HG03097 (cell line): ENCODE measurements at regions not wholly inside any gene's neighbourhood (a gene's known extent, or its start where the extent isn't known, plus 50 kb on each side); places are given as distances from the start of the nearest gene placed in this dataset.
"Not testable (repeated sequence)": the region's sequence is repeated elsewhere in the genome, so short reads cannot be mapped to it uniquely, and the experiment has no call there.

Experiments
- ATAC-seq: cut with Tn5 transposase; IDR thresholded peaks from one replicate; pipeline ENCODE4 v1.9.1; 2021; ENCODE audit not compliant: unreplicated experiment, low FRiP score

DNA sequence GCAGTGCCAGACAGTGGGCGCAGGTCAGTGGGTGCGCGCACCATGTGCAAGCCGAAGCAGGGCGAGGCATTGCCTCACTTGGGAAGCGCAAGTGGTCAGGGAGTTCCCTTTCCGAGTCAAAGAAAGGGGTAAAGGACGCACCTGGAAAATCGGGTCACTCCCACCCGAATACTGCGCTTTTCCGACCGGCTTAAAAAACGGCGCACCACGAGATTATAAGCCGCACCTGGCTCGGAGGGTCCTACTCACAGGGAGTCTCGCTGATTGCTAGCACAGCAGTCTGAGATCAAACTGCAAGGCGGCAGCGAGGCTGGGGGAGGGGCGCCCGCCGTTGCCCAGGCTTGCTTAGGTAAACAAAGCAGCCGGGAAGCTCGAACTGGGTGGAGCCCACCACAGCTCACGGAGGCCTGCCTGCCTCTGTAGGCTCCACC, 77.9 kb downstream of the NR4A2 start:
- ATAC-seq: not testable (repeated sequence)

DNA sequence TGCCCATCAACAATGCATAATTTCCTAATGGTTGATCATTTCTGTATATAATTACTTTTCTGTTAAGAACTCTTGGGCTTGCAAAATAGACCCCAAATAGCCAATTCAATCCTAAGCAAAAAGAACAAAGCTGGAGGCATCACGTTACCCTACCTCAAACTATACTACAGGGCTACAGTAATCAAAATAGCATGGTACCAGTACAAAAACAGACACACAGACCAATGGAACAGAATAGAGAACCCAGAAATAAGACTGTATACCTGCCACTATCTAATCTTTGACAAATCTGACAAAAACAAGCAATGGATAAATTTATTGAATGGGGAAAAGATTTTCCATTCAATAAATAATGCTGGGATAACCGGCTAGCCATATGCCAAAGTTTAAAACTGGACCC, 78.8 kb downstream of the NR4A2 start:
- no peak for ATAC-seq

DNA sequence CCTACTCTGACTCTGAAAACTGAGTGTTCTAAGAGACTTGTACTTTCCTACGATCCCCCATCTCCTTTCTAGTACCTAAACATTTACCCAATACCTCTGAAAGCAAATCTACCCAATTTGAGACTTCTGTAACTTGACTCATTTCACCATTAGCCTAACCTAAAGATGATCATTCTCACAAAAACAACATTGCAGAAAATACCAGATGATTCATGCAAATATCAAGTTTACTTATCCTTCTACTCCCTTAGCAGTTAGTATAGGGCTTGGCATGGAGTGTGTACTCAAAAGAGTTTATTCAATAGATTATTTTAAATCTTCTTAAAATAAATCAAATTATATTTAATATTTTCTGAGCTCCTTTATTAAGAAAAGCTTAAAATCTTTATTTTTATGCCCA, 89.6 kb downstream of the NR4A2 start:
- no peak for ATAC-seq

DNA sequence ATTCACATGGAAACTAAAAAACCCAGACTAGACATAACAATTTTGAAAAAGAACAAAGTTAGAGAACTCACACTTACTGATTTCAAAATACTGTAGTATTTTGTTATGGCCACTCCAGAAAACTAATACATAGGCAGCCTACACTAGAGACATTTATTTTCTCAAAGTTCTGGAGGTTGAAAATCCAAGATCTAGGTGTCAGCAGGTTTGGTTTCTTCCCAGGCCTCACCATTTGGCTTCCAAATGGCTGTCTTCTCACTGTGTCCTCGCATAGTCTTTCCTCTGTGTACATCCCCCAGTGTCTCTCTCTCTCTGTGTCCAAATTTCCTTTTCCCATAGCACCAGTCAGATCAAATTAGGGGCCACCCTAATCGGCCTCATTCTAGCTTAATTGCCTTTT, 95.0 kb downstream of the NR4A2 start:
- ATAC-seq: no peak

DNA sequence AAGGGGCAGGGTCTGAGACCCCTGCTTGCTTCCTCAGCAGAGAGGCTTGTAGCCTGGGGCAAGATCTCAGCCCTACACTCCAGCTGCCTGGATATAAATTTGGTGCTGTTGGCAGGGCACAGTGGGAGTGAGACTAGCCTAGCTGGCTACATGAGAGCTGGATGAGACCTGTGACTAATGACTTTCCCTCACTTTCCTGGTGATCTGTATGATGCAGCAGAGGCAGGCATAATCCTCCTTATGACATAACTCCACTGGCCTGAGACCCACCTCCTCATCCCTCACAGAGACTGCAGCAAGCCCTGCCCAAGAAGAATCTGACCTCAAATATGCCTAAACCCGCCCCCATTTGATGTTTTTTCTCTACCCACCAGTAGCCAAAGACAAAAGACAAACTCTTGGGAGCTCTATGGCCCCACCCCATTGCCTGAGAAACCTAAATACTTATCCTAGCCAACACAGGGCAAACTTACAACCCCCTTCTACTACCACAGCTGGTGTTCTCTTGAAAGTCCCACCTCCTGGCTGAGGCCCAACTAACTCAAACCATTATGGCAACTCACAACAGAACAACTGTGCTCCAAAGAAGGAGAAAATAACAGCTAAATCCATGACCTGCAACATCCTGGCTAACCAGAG, 102.7 kb downstream of the NR4A2 start:
- ATAC-seq: no peak

DNA sequence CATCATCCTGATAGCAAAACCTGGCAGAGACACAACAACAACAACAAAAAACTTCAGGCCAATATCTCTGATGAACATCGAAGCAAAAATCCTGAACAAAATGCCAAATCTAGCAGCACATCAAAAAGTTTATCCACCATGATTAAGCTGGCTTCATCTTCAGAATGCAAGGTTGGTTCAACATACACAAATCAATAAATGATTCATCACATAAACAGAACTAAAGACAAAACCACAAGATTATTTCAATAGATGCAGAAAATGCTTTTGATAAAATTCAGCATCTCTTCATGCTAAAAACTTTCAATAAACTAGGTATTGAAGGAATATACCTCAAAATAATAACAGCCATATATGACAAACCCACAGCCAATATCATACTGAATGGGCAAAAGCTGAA, 109.2 kb downstream of the NR4A2 start:
- ATAC-seq: not testable (repeated sequence)

DNA sequence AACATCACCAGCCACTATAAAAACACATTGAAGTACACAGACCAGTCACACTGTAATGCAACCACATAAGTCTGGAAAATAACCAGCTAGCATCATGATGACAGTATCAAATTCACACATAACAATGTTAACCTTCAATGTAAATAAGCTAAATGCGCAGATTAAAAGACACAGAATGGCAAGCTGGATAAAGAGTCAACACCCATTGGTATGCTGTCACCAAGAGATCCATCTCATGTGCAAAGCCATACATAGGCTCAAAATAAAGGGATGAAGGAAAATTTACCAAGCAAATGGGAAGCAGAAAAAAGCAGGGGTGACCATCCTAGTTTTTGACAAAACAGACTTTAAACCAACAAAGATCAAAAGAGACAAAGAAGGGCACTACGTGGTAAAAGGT, 110.8 kb downstream of the NR4A2 start:
- ATAC-seq: no peak

DNA sequence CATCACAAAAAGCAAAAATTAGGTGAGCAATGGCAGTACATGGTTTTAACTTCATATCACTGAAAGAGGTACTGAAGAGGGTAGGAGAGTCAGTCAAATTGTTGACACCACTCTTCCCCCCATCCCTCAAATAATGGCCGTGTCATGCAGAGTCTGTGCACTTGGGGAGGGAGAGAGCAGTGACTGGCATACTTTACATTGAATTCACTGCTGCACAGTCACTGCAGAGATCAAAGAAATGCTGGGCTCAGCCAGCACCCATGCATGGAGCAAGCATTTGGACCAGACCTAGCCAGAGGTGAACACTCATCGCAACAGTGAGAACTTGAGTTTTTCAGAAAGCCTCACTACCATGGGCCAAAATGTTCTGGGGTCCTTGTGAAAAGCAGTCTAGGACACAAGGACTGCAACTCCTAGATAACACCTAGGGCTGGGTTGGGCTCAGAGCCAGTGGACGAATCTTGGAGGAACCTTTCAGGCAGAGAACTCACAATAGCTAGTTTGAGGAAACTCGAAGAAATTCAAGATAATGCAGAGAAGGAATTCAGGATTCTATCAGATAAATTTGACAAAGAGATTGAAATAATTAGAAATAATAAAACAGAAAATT, 112.9 kb downstream of the NR4A2 start:
- ATAC-seq: no peak

DNA sequence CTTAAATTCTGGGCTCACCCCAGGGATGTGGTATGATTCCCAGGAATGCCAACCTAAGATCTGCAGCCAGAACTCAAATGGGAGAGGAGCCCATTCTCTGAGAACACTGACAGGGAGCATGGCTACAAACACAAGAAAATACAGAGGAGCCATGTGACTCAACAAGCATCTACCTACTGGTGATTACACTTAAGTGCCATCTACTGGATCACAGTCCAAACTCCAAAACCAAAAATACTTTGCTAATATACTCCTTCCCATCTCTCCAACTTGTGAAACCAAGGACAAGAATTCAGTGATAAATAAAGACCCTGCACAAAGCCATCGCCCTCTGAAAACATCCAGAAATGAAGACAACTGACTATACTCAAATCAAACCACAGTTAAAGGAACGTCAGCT, 116.9 kb downstream of the NR4A2 start:
- ATAC-seq: no peak

DNA sequence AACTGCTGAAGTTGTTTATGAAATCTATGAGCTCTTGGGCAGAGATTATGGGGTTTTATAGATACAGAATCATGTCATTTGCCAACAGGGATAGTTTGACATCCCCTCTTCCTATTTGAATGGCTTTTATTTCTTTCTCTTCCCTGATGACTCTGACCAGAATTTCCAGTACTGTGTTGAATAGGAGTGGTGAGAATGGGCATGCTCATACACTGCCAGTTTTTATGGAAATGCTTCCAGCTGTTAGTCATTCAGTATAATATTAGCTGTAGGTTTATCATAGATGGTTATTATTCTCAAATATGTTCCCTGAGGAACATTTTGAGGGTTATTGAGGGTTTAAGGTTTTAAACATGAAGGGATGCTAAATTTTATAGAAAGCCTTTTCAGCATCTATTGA, 121.2 kb downstream of the NR4A2 start:
- ATAC-seq: no peak

DNA sequence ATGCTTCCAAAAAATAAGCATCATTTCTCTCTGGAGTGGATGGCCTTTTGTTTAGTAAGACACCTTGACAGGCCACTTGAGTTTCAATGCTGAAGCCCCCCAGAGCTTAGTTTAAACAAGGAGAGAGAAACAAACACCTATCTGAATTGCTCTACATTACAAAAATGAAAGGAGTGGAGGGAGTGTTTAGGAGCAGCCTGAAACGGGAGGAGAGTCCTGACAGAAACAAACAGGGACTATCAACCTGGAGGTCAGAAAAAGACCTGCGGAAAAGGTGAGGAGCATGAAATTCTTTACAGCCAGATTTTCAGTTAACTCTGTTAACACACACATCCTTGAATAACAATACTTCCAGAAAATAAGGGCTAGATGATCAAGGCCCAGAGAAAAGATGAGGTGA, 126.2 kb downstream of the NR4A2 start:
- ATAC-seq: no peak

DNA sequence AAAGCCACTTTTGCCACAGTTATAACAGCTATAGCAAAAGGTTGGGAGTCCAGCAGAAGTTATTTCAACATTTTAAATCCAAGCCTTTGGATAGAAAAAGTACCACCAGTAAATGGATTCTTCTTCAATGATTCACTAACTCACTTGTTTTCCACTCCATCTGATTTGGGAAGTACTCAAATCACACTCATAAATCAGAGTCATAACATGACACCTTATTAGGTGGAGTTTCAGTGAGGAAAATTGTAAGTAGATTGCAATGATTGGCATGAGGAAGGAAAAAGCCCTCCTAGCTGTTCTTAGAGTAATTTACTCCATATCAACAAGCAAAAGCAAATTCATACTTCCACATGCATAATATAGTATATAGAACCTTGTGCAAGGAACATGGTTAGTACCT, 132.9 kb downstream of the NR4A2 start:
- ATAC-seq: no peak

DNA sequence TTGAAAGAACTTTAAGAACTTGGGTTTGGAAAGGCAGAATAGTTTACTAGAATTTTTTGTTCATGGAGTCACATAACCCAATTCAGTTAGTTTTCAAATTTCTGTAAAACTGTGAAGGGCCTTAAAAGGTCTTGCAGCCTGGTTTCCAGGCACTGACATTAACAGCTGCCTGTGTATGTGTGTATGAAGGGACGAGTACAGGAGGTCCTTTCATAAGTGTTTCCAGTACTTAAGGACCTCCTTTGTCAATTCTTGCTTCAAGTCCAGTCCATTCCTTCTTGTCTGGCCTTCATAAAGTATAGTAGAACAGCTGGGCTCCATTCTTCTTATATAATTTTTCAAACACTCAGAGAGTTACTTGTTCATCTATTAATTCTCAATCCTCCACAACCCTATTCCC, 136.5 kb downstream of the NR4A2 start:
- no peak for ATAC-seq

DNA sequence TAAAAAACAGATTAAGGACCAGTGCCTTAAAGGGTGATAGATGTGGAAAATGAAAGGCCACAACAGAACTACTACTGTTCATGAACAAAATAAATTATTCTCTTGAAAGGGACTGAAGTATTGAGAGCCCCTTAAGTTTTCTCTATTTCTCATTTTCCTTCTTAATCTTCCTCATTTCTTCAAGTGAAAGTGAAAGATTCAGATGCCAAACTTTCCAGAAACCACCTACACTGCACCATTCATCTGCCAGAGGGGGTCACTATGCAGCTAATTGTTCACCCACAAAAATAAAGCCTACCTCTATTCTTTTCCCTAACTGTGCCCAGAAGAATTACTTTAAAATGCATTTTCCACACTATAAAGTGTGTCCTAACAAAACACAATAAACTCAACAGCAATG, 140.1 kb downstream of the NR4A2 start:
- peak; percentile 81 for ATAC-seq

DNA sequence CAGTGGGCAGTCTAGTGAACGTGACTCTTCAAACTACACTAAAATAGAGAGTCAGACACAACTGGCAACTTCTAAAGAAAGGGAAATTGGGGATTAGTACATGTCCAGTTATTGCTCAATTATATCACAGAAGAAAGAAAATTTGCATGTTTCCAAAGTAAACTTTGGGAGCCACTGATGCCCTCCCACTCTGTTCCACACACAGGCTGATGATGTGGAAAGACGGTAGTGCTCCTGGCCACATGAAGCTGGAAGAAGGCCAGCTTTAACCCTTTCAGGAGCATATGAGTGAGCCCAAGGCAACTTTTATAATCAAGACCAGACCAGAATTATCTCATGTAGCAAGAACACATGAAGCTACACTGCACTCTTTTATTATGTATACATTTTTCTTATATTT, 141.0 kb downstream of the NR4A2 start:
- no peak for ATAC-seq

DNA sequence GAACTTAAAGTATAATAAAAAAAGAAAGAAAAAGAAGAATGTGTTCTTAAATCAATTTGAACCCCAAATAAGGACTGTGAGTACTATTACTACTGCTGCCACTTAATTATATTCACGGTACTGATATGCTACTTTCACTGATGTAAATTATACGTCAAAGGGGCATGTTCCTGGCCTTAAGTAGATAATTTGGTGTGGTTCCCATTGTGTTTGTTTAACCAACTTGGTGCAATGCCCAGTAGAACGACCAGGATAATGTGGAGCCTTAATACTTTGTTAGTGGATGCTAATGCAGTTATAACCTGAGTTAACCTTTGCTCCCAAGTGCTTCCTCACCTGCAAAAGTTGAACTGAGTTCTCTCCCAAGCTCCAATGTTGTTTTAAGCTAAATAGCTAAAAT, 142.0 kb downstream of the NR4A2 start:
- no peak for ATAC-seq

DNA sequence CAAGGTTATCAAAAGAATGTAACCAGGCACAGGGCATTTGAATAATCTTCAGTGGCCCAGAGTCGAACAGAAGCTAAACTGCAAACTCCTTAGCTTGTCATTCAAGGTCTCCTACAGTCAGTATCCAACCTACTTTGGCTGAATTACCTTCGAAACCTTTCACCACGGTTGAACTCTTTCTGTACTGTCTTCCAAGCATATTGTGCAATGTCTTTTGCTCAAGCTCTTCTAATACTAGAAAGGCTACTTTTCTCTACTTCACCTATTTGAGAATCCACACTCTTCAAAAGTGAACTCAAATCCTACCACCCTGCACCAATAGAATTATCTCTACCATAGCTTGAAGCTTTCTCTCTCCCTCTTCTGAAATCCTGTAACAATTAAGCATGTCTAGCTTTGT, 142.9 kb downstream of the NR4A2 start:
- ATAC-seq: no peak

DNA sequence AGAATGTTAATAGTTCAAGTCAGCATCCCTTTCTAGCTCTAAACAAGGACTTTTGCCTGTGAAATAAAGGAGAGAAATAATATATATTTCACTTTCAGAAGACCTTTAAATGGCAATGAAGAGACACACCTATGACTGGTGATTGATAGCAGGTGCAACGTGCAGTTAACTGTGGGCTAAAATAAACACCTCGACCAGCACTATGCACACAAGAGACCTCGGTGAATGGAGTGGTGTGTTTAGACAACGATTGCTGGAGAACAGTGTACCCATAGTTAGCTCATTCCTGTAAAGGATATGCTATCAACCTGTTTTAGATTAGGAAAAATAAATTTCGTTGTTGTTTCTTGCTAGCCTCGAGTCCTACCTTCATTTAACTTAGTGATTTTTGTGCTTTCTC, 143.4 kb downstream of the NR4A2 start:
- no peak for ATAC-seq

DNA sequence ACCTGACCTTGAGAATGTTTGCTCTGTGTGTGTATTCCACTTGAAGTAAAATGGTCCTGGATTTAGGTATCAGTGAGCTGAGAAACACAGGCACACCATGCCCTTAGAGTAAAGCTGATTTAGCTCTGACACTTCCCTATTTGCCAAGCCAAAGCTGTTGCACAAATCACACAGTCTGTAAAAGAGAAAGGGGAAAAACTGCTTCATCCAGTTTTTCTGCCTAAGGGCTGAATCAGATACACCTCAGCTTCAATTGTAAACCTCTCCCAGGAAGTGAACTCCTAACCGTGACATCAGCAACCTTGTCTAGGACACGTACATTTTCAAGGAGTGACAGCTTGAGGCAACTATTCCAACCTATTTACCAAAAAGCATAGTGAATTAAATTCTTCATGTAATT, 150.4 kb downstream of the NR4A2 start:
- ATAC-seq: no peak

DNA sequence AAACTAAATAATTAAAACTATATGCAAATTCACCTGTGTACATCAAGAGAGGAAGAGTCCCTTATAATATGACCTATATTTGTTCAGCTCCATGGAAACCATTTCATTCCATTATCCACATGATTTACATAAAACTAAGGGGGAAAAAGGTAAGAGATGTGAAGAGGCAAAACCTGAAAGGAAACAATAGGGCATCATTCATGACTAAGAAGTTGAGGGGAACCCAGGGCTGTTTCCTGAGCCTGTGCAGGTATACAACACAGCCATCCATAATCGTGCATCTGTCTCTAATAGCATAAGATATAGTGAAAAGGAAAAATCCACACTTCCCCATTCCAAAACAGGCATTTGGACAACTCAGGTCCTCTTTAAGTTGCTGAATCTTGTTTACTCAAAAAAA, 151.3 kb downstream of the NR4A2 start:
- no peak for ATAC-seq

DNA sequence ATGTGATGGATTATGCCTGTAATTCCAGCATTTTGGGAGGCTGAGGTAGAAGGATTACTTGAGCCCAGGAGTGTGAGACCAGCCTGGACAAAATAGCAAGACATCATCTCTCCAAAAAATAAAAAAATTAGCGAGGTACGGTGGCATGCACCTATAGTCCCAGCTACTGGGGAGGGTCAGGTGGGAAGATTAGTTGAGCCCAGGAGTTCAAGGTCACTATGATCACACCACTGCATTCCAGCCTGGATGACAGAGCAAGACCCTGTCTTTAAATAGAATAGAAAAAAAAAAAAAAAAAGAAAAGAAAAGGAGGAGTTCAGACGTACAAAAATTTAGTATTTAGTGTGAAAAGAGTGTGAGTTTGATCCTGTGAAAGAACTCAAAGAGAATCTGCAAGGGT, 154.9 kb downstream of the NR4A2 start:
- ATAC-seq: no peak

DNA sequence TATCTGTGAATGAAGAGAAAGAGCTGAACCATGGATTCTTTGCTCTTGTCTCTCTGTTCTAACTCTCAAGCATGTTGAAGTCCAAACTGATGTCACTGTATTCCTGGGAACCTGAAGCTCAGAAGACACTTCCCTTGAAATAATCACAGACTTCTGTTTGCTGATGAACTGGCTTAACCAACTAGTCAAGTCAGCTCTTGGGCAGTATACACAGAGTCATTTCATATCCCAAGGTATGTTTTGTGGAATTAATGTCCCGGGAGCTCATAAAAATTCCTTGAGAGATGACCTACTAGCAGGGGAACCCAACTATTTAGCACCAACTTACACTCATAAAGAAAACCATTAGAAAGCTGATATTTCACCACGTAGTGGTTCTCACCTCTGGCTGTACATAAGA, 156.6 kb downstream of the NR4A2 start:
- no peak for ATAC-seq

DNA sequence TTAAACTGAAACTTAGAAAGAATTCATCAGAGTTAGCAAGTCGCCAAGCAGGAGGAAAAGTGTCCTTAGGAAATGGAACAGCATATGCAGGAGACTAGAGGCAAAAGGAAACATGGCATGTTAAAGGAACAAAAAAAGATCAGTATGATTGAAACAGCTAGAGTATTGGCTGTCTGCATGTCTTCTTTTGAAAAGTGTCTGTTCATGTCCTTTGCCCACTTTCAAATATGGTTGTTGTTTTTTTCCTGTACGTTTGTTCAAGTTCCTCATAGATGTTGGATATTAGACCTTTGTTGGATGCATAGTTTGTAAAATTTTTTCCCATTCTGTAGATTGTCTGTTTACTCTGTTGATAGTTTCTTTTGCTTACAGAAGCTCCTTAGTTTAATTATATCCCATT, 161.6 kb downstream of the NR4A2 start:
- no peak for ATAC-seq
